HepG2 (cell line): ENCODE measurements at regions not wholly inside any gene's neighbourhood (a gene's known extent, or its start where the extent isn't known, plus 50 kb on each side); places are given as distances from the start of the nearest gene placed in this dataset.
A peak's percentile ranks its signal among the peaks of the same experiment; 100 is the strongest.

Experiments
- GLI4 ChIP-seq: sonication (generic); formaldehyde crosslinking; IDR thresholded peaks from 2 replicates; pipeline ENCODE4 v1.5.1; 2020; ENCODE audit warnings: missing genetic modification reagents, mild to moderate bottlenecking, moderate library complexity, borderline replicate concordance
- HES4 ChIP-seq: sonication (generic); formaldehyde crosslinking; IDR thresholded peaks from 2 replicates; pipeline ENCODE4 v1.9.0; 2021; ENCODE audit warnings: mild to moderate bottlenecking, missing genetic modification reagents, borderline replicate concordance
- HOXA9 ChIP-seq: sonication (generic); formaldehyde crosslinking; IDR thresholded peaks from 2 replicates; pipeline ENCODE4 v1.8.1; 2022; ENCODE audit warnings: missing genetic modification reagents, mild to moderate bottlenecking, moderate library complexity, borderline replicate concordance
- KAT2B ChIP-seq: fragments of 150-350 bp; IDR thresholded peaks from 2 replicates; pipeline ENCODE4 v1.6.1; 2014; ENCODE audit warnings: low read depth, low read length, borderline replicate concordance
- NAIF1 ChIP-seq: sonication (generic); formaldehyde crosslinking; IDR thresholded peaks from 2 replicates; pipeline ENCODE4 v1.5.0; 2020; ENCODE audit warnings: mild to moderate bottlenecking, missing genetic modification reagents, borderline replicate concordance
- RFX5 ChIP-seq: IDR thresholded peaks from 2 replicates; pipeline ENCODE4 v1.6.1; 2011; ENCODE audit warnings: low read depth, low read length, improper control_type of control experiment
- THAP11 ChIP-seq: IDR thresholded peaks from 2 replicates; pipeline ENCODE4 v1.6.1; 2016; ENCODE audit warnings: missing biosample characterization, missing genetic modification reagents
- ZNF121 ChIP-seq: sonication (generic); formaldehyde crosslinking; IDR thresholded peaks from 2 replicates; pipeline ENCODE4 v1.5.0; 2020; ENCODE audit warnings: mild to moderate bottlenecking, missing genetic modification reagents
- ZNF180 ChIP-seq: sonication (generic); formaldehyde crosslinking; IDR thresholded peaks from 2 replicates; pipeline ENCODE4 v1.4.0; 2020; ENCODE audit warnings: low read depth, missing genetic modification reagents, borderline replicate concordance
- ZNF354B ChIP-seq: sonication (generic); formaldehyde crosslinking; IDR thresholded peaks from 2 replicates; pipeline ENCODE4 v1.8.0; 2022; ENCODE audit warnings: mild to moderate bottlenecking, missing genetic modification reagents
- ZNF546 ChIP-seq: sonication (generic); formaldehyde crosslinking; conservative IDR thresholded peaks from 2 replicates; pipeline ENCODE4 v1.8.1; 2023; ENCODE audit warnings: mild to moderate bottlenecking, missing genetic modification reagents
- ZNF547 ChIP-seq: sonication (generic); formaldehyde crosslinking; IDR thresholded peaks from 2 replicates; pipeline ENCODE4 v1.5.1; 2020; ENCODE audit warnings: mild to moderate bottlenecking, missing genetic modification reagents
- ZNF672 ChIP-seq: sonication (generic); formaldehyde crosslinking; IDR thresholded peaks from 2 replicates; pipeline ENCODE4 v1.8.1; 2022; ENCODE audit warnings: missing genetic modification reagents
- ZNF713 ChIP-seq: sonication (generic); formaldehyde crosslinking; IDR thresholded peaks from 2 replicates; pipeline ENCODE4 v1.4.0; 2020; ENCODE audit warnings: mild to moderate bottlenecking, missing genetic modification reagents
- ZNF773 ChIP-seq: sonication (generic); formaldehyde crosslinking; IDR thresholded peaks from 2 replicates; pipeline ENCODE4 v1.4.0; 2020; ENCODE audit warnings: missing genetic modification reagents, borderline replicate concordance
- TF ChIP-seq, protein P1 (sequence below): sonication (generic); formaldehyde crosslinking; IDR thresholded peaks from 2 replicates; pipeline ENCODE4 v1.4.0; 2020; ENCODE audit warnings: missing genetic modification reagents
- TF ChIP-seq, protein P2 (sequence below): IDR thresholded peaks from 2 replicates; pipeline ENCODE4 v1.6.1; 2016; ENCODE audit warnings: missing compliant biosample characterization, missing genetic modification reagents, borderline replicate concordance
- TF ChIP-seq, protein P3 (sequence below): sonication (generic); formaldehyde crosslinking; IDR thresholded peaks from 2 replicates; pipeline ENCODE4 v1.5.0; 2020; ENCODE audit warnings: missing genetic modification reagents
- TF ChIP-seq, protein P4 (sequence below): sonication (generic); formaldehyde crosslinking; IDR thresholded peaks from 2 replicates; pipeline ENCODE4 v1.4.0; 2020; ENCODE audit warnings: mild to moderate bottlenecking, missing genetic modification reagents
- TF ChIP-seq, protein P5 (sequence below): sonication (generic); formaldehyde crosslinking; IDR thresholded peaks from 2 replicates; pipeline ENCODE4 v1.4.0; 2020; ENCODE audit warnings: missing genetic modification reagents

- TF ChIP-seq, protein P1, sequence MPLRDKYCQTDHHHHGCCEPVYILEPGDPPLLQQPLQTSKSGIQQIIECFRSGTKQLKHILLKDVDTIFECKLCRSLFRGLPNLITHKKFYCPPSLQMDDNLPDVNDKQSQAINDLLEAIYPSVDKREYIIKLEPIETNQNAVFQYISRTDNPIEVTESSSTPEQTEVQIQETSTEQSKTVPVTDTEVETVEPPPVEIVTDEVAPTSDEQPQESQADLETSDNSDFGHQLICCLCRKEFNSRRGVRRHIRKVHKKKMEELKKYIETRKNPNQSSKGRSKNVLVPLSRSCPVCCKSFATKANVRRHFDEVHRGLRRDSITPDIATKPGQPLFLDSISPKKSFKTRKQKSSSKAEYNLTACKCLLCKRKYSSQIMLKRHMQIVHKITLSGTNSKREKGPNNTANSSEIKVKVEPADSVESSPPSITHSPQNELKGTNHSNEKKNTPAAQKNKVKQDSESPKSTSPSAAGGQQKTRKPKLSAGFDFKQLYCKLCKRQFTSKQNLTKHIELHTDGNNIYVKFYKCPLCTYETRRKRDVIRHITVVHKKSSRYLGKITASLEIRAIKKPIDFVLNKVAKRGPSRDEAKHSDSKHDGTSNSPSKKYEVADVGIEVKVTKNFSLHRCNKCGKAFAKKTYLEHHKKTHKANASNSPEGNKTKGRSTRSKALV: no peak
- TF ChIP-seq, protein P2, sequence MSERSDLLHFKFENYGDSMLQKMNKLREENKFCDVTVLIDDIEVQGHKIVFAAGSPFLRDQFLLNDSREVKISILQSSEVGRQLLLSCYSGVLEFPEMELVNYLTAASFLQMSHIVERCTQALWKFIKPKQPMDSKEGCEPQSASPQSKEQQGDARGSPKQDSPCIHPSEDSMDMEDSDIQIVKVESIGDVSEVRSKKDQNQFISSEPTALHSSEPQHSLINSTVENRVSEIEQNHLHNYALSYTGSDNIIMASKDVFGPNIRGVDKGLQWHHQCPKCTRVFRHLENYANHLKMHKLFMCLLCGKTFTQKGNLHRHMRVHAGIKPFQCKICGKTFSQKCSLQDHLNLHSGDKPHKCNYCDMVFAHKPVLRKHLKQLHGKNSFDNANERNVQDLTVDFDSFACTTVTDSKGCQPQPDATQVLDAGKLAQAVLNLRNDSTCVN (CRISPR knock-in tag): peak; percentile 61; the same call in 1 of the 2 replicates
- TF ChIP-seq NAIF1 (CRISPR knock-in tag) (peak; percentile 67; the same call in 1 of the 2 replicates), HES4 (CRISPR knock-in tag) (no peak), RFX5 (peak; percentile 94), ZNF121 (CRISPR knock-in tag) (no peak), ZNF713 (CRISPR knock-in tag) (no peak), ZNF180 (no peak), ZNF773 (CRISPR knock-in tag) (no peak), ZNF354B (CRISPR knock-in tag) (no peak), GLI4 (peak; percentile 80; the same call in 1 of the 2 replicates), ZNF547 (no peak), ZNF672 (CRISPR knock-in tag) (no peak), HOXA9 (CRISPR knock-in tag) (no peak), THAP11 (peak; percentile 73), KAT2B (no peak), ZNF546 (CRISPR knock-in tag) (no peak)
- TF ChIP-seq, protein P3, sequence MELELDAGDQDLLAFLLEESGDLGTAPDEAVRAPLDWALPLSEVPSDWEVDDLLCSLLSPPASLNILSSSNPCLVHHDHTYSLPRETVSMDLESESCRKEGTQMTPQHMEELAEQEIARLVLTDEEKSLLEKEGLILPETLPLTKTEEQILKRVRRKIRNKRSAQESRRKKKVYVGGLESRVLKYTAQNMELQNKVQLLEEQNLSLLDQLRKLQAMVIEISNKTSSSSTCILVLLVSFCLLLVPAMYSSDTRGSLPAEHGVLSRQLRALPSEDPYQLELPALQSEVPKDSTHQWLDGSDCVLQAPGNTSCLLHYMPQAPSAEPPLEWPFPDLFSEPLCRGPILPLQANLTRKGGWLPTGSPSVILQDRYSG (CRISPR knock-in tag): no peak
- TF ChIP-seq, protein P4, sequence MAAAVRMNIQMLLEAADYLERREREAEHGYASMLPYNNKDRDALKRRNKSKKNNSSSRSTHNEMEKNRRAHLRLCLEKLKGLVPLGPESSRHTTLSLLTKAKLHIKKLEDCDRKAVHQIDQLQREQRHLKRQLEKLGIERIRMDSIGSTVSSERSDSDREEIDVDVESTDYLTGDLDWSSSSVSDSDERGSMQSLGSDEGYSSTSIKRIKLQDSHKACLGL (CRISPR knock-in tag): no peak
- TF ChIP-seq, protein P5, sequence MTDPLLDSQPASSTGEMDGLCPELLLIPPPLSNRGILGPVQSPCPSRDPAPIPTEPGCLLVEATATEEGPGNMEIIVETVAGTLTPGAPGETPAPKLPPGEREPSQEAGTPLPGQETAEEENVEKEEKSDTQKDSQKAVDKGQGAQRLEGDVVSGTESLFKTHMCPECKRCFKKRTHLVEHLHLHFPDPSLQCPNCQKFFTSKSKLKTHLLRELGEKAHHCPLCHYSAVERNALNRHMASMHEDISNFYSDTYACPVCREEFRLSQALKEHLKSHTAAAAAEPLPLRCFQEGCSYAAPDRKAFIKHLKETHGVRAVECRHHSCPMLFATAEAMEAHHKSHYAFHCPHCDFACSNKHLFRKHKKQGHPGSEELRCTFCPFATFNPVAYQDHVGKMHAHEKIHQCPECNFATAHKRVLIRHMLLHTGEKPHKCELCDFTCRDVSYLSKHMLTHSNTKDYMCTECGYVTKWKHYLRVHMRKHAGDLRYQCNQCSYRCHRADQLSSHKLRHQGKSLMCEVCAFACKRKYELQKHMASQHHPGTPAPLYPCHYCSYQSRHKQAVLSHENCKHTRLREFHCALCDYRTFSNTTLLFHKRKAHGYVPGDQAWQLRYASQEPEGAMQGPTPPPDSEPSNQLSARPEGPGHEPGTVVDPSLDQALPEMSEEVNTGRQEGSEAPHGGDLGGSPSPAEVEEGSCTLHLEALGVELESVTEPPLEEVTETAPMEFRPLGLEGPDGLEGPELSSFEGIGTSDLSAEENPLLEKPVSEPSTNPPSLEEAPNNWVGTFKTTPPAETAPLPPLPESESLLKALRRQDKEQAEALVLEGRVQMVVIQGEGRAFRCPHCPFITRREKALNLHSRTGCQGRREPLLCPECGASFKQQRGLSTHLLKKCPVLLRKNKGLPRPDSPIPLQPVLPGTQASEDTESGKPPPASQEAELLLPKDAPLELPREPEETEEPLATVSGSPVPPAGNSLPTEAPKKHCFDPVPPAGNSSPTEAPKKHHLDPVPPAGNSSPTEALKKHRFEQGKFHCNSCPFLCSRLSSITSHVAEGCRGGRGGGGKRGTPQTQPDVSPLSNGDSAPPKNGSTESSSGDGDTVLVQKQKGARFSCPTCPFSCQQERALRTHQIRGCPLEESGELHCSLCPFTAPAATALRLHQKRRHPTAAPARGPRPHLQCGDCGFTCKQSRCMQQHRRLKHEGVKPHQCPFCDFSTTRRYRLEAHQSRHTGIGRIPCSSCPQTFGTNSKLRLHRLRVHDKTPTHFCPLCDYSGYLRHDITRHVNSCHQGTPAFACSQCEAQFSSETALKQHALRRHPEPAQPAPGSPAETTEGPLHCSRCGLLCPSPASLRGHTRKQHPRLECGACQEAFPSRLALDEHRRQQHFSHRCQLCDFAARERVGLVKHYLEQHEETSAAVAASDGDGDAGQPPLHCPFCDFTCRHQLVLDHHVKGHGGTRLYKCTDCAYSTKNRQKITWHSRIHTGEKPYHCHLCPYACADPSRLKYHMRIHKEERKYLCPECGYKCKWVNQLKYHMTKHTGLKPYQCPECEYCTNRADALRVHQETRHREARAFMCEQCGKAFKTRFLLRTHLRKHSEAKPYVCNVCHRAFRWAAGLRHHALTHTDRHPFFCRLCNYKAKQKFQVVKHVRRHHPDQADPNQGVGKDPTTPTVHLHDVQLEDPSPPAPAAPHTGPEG (CRISPR knock-in tag): no peak
These were observed 439.2 kb upstream of the SOX9 start (continued) for GRCh38 chr17:71681427-71682173.
